GM12878 (cell line): ENCODE measurements at regions not wholly inside any gene's neighbourhood (a gene's known extent, or its start where the extent isn't known, plus 50 kb on each side); places are given as distances from the start of the nearest gene placed in this dataset.

ENCODE experiments used
- ATAC-seq: fragments of 200-7000 bp; cut with Tn5 transposase; 3 replicates; pipeline ENCODE4 v1.9.1; 2020; ENCODE audit warnings: mild to moderate bottlenecking, moderate library complexity
- BruUV-seq: library from RNA; stranded (reverse); fragments of 400-500 nt; replicated peaks from 2 replicates; lab custom pipeline; 2021; lab: Mats Ljungman, UMichigan
- CTCF ChIA-PET: fragments of 300-600 bp; sonication (Branson Sonifier 250); formaldehyde crosslinking; extraction: SDS; loops from one replicate; lab custom pipeline; 2021; ENCODE audit warnings: inconsistent platforms; lab: Yijun Ruan, JAX
- POLR2A ChIA-PET: fragments of 350-600 bp; formaldehyde crosslinking; extraction: SDS; loops from one replicate; lab custom pipeline; 2021; ENCODE audit warnings: inconsistent platforms; lab: Charles Lee
- RAD21 ChIA-PET: fragments of 300-600 bp; sonication (Branson Sonifier 250); formaldehyde crosslinking; loops from one replicate; lab custom pipeline; 2023; ENCODE audit warnings: antibody characterized with exemption; ENCODE audit not compliant: unreplicated experiment; lab: Charles Lee
- SMC1A ChIA-PET: fragments of 300-600 bp; sonication (Branson Sonifier 250); formaldehyde crosslinking; loops from one replicate; lab custom pipeline; 2023; ENCODE audit not compliant: unreplicated experiment, uncharacterized antibody; lab: Charles Lee
- DNase-seq: peaks from one replicate; pipeline ENCODE4 v3.0.0-alpha.2; 2011; ENCODE audit warnings: low read depth, low spot score
- FAIRE-seq: peaks from 3 replicates; lab custom pipeline; 2011; peaks lifted over from hg19 to GRCh38; lab: Jason Lieb, UNC
- H2AFZ ChIP-seq: 2 replicates; pipeline ENCODE4 v1.6.0; 2011; ENCODE audit warnings: low read depth, low read length, control low read depth; ENCODE audit not compliant: control insufficient read depth
- H3K27ac ChIP-seq: 2 replicates; pipeline ENCODE4 v1.5.1; 2011; ENCODE audit warnings: control low read depth; ENCODE audit not compliant: control insufficient read depth, insufficient read depth
- H3K27me3 ChIP-seq, 2 experiments: replicated peaks in 1 of 2; 2 replicates each; pipeline versions ENCODE4 v1.6.0 to v1.6.1; 2011; ENCODE audit warnings: low read length in 1 of 2; ENCODE audit not compliant: control insufficient read depth in 2 of 2, insufficient read depth in 2 of 2
- H3K36me3 ChIP-seq, 2 experiments: 2 replicates each; pipeline ENCODE4 v1.5.1; 2011; ENCODE audit warnings: low read length in 1 of 2; ENCODE audit not compliant: control insufficient read depth in 2 of 2, insufficient read depth in 2 of 2
- H3K4me1 ChIP-seq: 2 replicates; pipeline ENCODE4 v1.6.1; 2011; ENCODE audit warnings: mild to moderate bottlenecking, low read length, moderate library complexity, mixed read lengths; ENCODE audit not compliant: control insufficient read depth, insufficient read depth
- H3K4me2 ChIP-seq: 2 replicates; pipeline ENCODE4 v1.6.0; 2011; ENCODE audit warnings: control low read depth; ENCODE audit not compliant: control insufficient read depth, insufficient read depth
- H3K4me3 ChIP-seq: fragments of 200-600 bp; sonication (generic); 2 replicates; pipeline ENCODE4 v1.5.1; 2016
- H3K79me2 ChIP-seq: 2 replicates; pipeline ENCODE4 v1.6.0; 2011; ENCODE audit warnings: low read length; ENCODE audit not compliant: control insufficient read depth, insufficient read depth
- H3K9ac ChIP-seq: 2 replicates; pipeline ENCODE4 v1.8.0; 2011; ENCODE audit warnings: low read length, control low read depth, mixed read lengths; ENCODE audit not compliant: control insufficient read depth, insufficient read depth
- H3K9me3 ChIP-seq: replicated peaks from 3 replicates; pipeline ENCODE4 v1.5.1; 2011; ENCODE audit warnings: mild to moderate bottlenecking, low read length; ENCODE audit not compliant: control insufficient read depth, insufficient read depth
- H4K20me1 ChIP-seq: 2 replicates; pipeline ENCODE4 v1.6.0; 2011; ENCODE audit not compliant: control insufficient read depth, insufficient read depth
- BACH1 ChIP-seq: fragments of 450-650 bp; IDR thresholded peaks from 2 replicates; pipeline ENCODE4 v1.6.1; 2017; ENCODE audit warnings: mild to moderate bottlenecking, borderline replicate concordance
- BMI1 ChIP-seq: fragments of 450-650 bp; IDR thresholded peaks from 2 replicates; pipeline ENCODE4 v1.6.1; 2016; ENCODE audit warnings: mild to moderate bottlenecking, moderate library complexity, borderline replicate concordance
- HDGF ChIP-seq: fragments of 450-650 bp; IDR thresholded peaks from 2 replicates; pipeline ENCODE4 v1.6.1; 2016; ENCODE audit warnings: antibody characterized with exemption
- MTA3 ChIP-seq: IDR thresholded peaks from 2 replicates; pipeline ENCODE4 v1.6.1; 2012; ENCODE audit warnings: low read length, inconsistent platforms, borderline replicate concordance
- POLR2AphosphoS5 ChIP-seq: IDR thresholded peaks from 2 replicates; pipeline ENCODE4 v1.6.1; 2011; ENCODE audit warnings: mild to moderate bottlenecking, low read length, inconsistent platforms
- RAD21 ChIP-seq: IDR thresholded peaks from 2 replicates; pipeline ENCODE4 v1.6.1; 2011; ENCODE audit warnings: mild to moderate bottlenecking, low read depth, low read length, moderate library complexity; ENCODE audit not compliant: insufficient read depth
- RBBP5 ChIP-seq: fragments of 200-600 bp; sonication (generic); conservative IDR thresholded peaks from 2 replicates; pipeline ENCODE4 v1.6.1; 2016
- RFX5 ChIP-seq: IDR thresholded peaks from 2 replicates; pipeline ENCODE4 v1.6.1; 2011; ENCODE audit warnings: low read depth, low read length, improper control_type of control experiment
- SIX5 ChIP-seq: IDR thresholded peaks from 2 replicates; pipeline ENCODE4 v1.6.1; 2011; ENCODE audit warnings: mild to moderate bottlenecking, low read depth, low read length, moderate library complexity; ENCODE audit not compliant: severe bottlenecking
- SMARCA5 ChIP-seq: fragments of 450-650 bp; IDR thresholded peaks from 2 replicates; pipeline ENCODE4 v1.6.1; 2017; ENCODE audit warnings: mild to moderate bottlenecking
- TCF12 ChIP-seq: IDR thresholded peaks from 2 replicates; pipeline ENCODE4 v1.6.1; 2011; ENCODE audit warnings: low read depth, mild to moderate bottlenecking, low read length
- ZBED1 ChIP-seq: IDR thresholded peaks from 2 replicates; pipeline ENCODE4 v1.6.1; 2016; ENCODE audit warnings: borderline replicate concordance
- ZNF274 ChIP-seq: IDR thresholded peaks from one replicate; pipeline ENCODE4 v1.8.0; 2011; ENCODE audit not compliant: insufficient read length, insufficient read depth
- ZZZ3 ChIP-seq: IDR thresholded peaks from 2 replicates; pipeline ENCODE4 v1.6.1; 2011; ENCODE audit warnings: low read depth; ENCODE audit not compliant: control insufficient read depth, insufficient read length
- WGBS: methylation state at CpG from one replicate; pipeline ENCODE4 v1.1.6; 2016; ENCODE audit warnings: low lambda C conversion rate; ENCODE audit not compliant: insufficient replicate concordance, insufficient coverage; ENCODE audit errors: missing lambda C conversion rate; 5-methylcytosine and 5-hydroxymethylcytosine counted together
- in situ Hi-C: fragments of 300-500 bp; cut with MboI; formaldehyde crosslinking; loops from 9 replicates; pipeline ENCODE4 v1.14.3; 2018; ENCODE audit warnings: mixed read lengths
- intact Hi-C: fragments of 100-400 bp; cut with micrococcal nuclease; formaldehyde crosslinking; loops from one replicate; pipeline ENCODE4 v1.14.2; 2022; ENCODE audit not compliant: unreplicated experiment
- TF ChIP-seq, protein P1 (sequence below): fragments of 450-650 bp; IDR thresholded peaks from 2 replicates; pipeline ENCODE4 v1.6.1; 2017; ENCODE audit warnings: low read depth, mild to moderate bottlenecking, moderate library complexity
- TF ChIP-seq, protein P2 (sequence below): fragments of 450-650 bp; IDR thresholded peaks from 2 replicates; pipeline ENCODE4 v1.6.1; 2018; ENCODE audit warnings: mild to moderate bottlenecking, low read depth, moderate library complexity; ENCODE audit not compliant: partially characterized antibody
- TF ChIP-seq, protein P3 (sequence below): fragments of 450-650 bp; IDR thresholded peaks from 2 replicates; pipeline ENCODE4 v1.6.1; 2018; ENCODE audit warnings: borderline replicate concordance, mild to moderate bottlenecking; ENCODE audit not compliant: partially characterized antibody
- TF ChIP-seq, protein P4 (sequence below): fragments of 450-650 bp; conservative IDR thresholded peaks from 2 replicates; pipeline ENCODE4 v1.6.1; 2017; ENCODE audit warnings: mild to moderate bottlenecking, moderate library complexity

DNA sequence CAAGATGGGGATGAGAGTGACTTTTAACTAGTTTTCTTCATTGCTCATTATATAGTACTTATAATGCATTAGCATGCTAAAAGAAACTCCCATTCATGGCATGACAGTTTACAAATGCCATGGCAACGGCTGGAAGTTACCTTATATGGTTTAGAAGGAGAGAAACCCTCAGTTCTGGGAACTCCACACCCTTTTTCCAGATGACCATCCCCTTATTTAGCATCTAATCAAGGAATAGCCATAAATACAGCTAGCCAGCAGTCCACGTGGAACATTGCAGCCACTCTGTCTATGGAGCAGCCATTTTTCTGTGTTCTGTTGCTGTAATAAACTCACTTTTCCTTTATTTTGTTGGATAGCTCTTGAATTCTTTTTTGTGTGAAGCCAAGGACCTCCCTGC is 1137.8 kb downstream of the CDH18 start:
- no TSS peak for BruUV-seq
- Histone ChIP-seq H4K20me1 (no peaks in the 10 kb centered on the region), H2AFZ (no peak overlapping the region), H3K79me2 (no peaks in the 10 kb centered on the region), H3K4me1 (no peaks in the 10 kb centered on the region), H3K27me3 (no peaks in the 10 kb centered on the region), H3K36me3 (no peaks in the 10 kb centered on the region), H3K4me2 (no peak overlapping the region), H3K27ac (no peak overlapping the region), H3K4me3 (no peak overlapping the region), H3K9ac (no peak overlapping the region), H3K9me3 (no peaks in the 10 kb centered on the region)
- POLR2A ChIA-PET = no interaction called here
- RAD21 ChIA-PET = no interaction called here
- FAIRE-seq (no peak), DNase-seq (no peak), ATAC-seq (no peak)
- TF ChIP-seq RBBP5 (no peak), TCF12 (no peak), BMI1 (no peak), POLR2AphosphoS5 (no peak), BACH1 (no peak), SMARCA5 (no peak), MTA3 (no peak), ZZZ3 (no peak), RFX5 (no peak), SIX5 (no peak), HDGF (no peak), RAD21 (no peak), ZBED1 (no peak), ZNF274 (no peak)
- TF ChIP-seq, protein P1, sequence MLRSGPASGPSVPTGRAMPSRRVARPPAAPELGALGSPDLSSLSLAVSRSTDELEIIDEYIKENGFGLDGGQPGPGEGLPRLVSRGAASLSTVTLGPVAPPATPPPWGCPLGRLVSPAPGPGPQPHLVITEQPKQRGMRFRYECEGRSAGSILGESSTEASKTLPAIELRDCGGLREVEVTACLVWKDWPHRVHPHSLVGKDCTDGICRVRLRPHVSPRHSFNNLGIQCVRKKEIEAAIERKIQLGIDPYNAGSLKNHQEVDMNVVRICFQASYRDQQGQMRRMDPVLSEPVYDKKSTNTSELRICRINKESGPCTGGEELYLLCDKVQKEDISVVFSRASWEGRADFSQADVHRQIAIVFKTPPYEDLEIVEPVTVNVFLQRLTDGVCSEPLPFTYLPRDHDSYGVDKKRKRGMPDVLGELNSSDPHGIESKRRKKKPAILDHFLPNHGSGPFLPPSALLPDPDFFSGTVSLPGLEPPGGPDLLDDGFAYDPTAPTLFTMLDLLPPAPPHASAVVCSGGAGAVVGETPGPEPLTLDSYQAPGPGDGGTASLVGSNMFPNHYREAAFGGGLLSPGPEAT = no peak
- TF ChIP-seq, protein P2, sequence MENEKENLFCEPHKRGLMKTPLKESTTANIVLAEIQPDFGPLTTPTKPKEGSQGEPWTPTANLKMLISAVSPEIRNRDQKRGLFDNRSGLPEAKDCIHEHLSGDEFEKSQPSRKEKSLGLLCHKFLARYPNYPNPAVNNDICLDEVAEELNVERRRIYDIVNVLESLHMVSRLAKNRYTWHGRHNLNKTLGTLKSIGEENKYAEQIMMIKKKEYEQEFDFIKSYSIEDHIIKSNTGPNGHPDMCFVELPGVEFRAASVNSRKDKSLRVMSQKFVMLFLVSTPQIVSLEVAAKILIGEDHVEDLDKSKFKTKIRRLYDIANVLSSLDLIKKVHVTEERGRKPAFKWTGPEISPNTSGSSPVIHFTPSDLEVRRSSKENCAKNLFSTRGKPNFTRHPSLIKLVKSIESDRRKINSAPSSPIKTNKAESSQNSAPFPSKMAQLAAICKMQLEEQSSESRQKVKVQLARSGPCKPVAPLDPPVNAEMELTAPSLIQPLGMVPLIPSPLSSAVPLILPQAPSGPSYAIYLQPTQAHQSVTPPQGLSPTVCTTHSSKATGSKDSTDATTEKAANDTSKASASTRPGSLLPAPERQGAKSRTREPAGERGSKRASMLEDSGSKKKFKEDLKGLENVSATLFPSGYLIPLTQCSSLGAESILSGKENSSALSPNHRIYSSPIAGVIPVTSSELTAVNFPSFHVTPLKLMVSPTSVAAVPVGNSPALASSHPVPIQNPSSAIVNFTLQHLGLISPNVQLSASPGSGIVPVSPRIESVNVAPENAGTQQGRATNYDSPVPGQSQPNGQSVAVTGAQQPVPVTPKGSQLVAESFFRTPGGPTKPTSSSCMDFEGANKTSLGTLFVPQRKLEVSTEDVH = no peak
- TF ChIP-seq, protein P3, sequence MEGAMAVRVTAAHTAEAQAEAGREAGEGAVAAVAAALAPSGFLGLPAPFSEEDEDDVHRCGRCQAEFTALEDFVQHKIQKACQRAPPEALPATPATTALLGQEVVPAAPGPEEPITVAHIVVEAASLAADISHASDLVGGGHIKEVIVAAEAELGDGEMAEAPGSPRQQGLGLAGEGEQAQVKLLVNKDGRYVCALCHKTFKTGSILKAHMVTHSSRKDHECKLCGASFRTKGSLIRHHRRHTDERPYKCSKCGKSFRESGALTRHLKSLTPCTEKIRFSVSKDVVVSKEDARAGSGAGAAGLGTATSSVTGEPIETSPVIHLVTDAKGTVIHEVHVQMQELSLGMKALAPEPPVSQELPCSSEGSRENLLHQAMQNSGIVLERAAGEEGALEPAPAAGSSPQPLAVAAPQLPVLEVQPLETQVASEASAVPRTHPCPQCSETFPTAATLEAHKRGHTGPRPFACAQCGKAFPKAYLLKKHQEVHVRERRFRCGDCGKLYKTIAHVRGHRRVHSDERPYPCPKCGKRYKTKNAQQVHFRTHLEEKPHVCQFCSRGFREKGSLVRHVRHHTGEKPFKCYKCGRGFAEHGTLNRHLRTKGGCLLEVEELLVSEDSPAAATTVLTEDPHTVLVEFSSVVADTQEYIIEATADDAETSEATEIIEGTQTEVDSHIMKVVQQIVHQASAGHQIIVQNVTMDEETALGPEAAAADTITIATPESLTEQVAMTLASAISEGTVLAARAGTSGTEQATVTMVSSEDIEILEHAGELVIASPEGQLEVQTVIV = no peak
- TF ChIP-seq, protein P4, sequence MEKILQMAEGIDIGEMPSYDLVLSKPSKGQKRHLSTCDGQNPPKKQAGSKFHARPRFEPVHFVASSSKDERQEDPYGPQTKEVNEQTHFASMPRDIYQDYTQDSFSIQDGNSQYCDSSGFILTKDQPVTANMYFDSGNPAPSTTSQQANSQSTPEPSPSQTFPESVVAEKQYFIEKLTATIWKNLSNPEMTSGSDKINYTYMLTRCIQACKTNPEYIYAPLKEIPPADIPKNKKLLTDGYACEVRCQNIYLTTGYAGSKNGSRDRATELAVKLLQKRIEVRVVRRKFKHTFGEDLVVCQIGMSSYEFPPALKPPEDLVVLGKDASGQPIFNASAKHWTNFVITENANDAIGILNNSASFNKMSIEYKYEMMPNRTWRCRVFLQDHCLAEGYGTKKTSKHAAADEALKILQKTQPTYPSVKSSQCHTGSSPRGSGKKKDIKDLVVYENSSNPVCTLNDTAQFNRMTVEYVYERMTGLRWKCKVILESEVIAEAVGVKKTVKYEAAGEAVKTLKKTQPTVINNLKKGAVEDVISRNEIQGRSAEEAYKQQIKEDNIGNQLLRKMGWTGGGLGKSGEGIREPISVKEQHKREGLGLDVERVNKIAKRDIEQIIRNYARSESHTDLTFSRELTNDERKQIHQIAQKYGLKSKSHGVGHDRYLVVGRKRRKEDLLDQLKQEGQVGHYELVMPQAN = no peak
- intact Hi-C loops = no loop called here
- WGBS = 24% methylated on average over 2 of the region's 2 CpGs
- in situ Hi-C loops = no loop called here
- SMC1A ChIA-PET = no interaction called here
- CTCF ChIA-PET = interaction anchor here (1.2 kb wide), 1 partner anchor 151 kb away, joined by 3 read pairs; no protein-coding TSS in a partner anchor
